ENCODE measurements at regions not wholly inside any gene's neighbourhood (a gene's known extent, or its start where the extent isn't known, plus 50 kb on each side); places are given as distances from the start of the nearest gene placed in this dataset.

- H3K36me3 ChIP-seq (replicated peaks in 1 of 2; ENCODE audit: control insufficient read depth in 1 of 2, insufficient read depth in 2 of 2, low read length in 2 of 2): no peaks in the 10 kb centered on the region
Measured at GRCh38 chr6:104580452-104580851, 279.3 kb downstream of the HACE1 start.

More at GRCh38 chr6:104580452-104580851, 279.3 kb downstream of the HACE1 start:
- TF ChIP-seq KIAA2018 (CRISPR knock-in tag; IDR thresholded peaks at IDR 0.05; ENCODE audit: borderline replicate concordance) (no peak), FOXJ3 (CRISPR knock-in tag; IDR thresholded peaks at IDR 0.05; ENCODE audit: borderline replicate concordance) (no peak), NRL (CRISPR knock-in tag; IDR thresholded peaks at IDR 0.05; ENCODE audit: borderline replicate concordance) (no peak), BHLHE40 (IDR thresholded peaks at IDR 0.05; ENCODE audit: low read length) (no peak), SMARCC2 (IDR thresholded peaks at IDR 0.05) (no peak), TEF (CRISPR knock-in tag; IDR thresholded peaks at IDR 0.05) (no peak), RFX3 (CRISPR knock-in tag; IDR thresholded peaks at IDR 0.05) (no peak), ZBTB26 (CRISPR knock-in tag; IDR thresholded peaks at IDR 0.05; ENCODE audit: borderline replicate concordance) (no peak), MYPOP (CRISPR knock-in tag; IDR thresholded peaks at IDR 0.05) (no peak)
- no peak overlapping the region for H3K4me2 ChIP-seq (ENCODE audit: low read depth, low read length)
- CTCF ChIA-PET (ENCODE audit: low intra/inter-chr PET ratio, low total read pairs): no interaction called here
- ATAC-seq (no peak), DNase-seq (ENCODE audit: low spot score) (no peak), FAIRE-seq (no peak)
- in situ Hi-C loops (cut with HindIII; ENCODE audit: extremely low pct_ligation_motif_present, low pct_unique_long_range_greater_than_20kb) (no loop called here), intact Hi-C loops (cut with micrococcal nuclease; ENCODE audit: unreplicated experiment) (no loop called here)
- no TSS peak for BruUV-seq (replicated peaks)
- no peaks in the 10 kb centered on the region for H4K20me1 ChIP-seq (ENCODE audit: insufficient read depth, low read length)
- POLR2A ChIA-PET: no interaction called here
- H3K4me3 ChIP-seq (replicated peaks in 1 of 3; ENCODE audit: insufficient read depth in 1 of 3, low read depth in 2 of 3, low read length in 3 of 3): no peak overlapping the region
- H2AFZ ChIP-seq (ENCODE audit: low read length): no peak overlapping the region
- H3K9me3 ChIP-seq (ENCODE audit: low read length): no peaks in the 10 kb centered on the region
- H3K4me1 ChIP-seq (ENCODE audit: insufficient read depth, low read length): no peaks in the 10 kb centered on the region
- H3K79me2 ChIP-seq (ENCODE audit: insufficient read depth, low read length): no peaks in the 10 kb centered on the region
- no peak overlapping the region for H3K9ac ChIP-seq (ENCODE audit: insufficient read depth, low read depth, low read length)
- no peak overlapping the region for H3K27ac ChIP-seq (ENCODE audit: extremely low read length, insufficient read depth, low read length)
- no peaks in the 10 kb centered on the region for H3K27me3 ChIP-seq (ENCODE audit: control insufficient read depth in 1 of 2, insufficient read depth in 2 of 2, low read length in 2 of 2)

Measured in HepG2 (cell line).